ENCODE measurements at regions not wholly inside any gene's neighbourhood (a gene's known extent, or its start where the extent isn't known, plus 50 kb on each side); places are given as distances from the start of the nearest gene placed in this dataset.

GRCh38 chr1:29519108-29519787 is 282.9 kb downstream of the PTPRU start:
- no peaks in the 10 kb centered on the region for H3K4me1 ChIP-seq (ENCODE audit: control insufficient read depth in 1 of 2, insufficient read depth in 1 of 2, low read depth in 1 of 2, low read length in 1 of 2)
- peaks cover 8% of the 10 kb centered on the region for H3K27me3 ChIP-seq
- no peak overlapping the region for H3K27ac ChIP-seq

GRCh38 chr1:29518183-29518835 is 282.0 kb downstream of the PTPRU start:
- Histone ChIP-seq H3K27me3 (peaks cover 4% of the 10 kb centered on the region), H3K4me3 (ENCODE audit: low read depth in 1 of 2, low read length in 1 of 2) (no peak overlapping the region), H3K27ac (no peak overlapping the region), H3K36me3 (no peaks in the 10 kb centered on the region), H3K9me3 (no peaks in the 10 kb centered on the region), H3K4me1 (ENCODE audit: control insufficient read depth in 1 of 2, insufficient read depth in 1 of 2, low read depth in 1 of 2, low read length in 1 of 2) (no peaks in the 10 kb centered on the region)
- no peak for TF ChIP-seq CTCF (IDR thresholded peaks at IDR 0.05)

More at GRCh38 chr1:29519108-29519787, 282.9 kb downstream of the PTPRU start:
- H3K9me3 ChIP-seq: no peaks in the 10 kb centered on the region
- no peak overlapping the region for H3K4me3 ChIP-seq (ENCODE audit: low read depth in 1 of 2, low read length in 1 of 2)
- H3K36me3 ChIP-seq: no peaks in the 10 kb centered on the region
- no peak for TF ChIP-seq CTCF (IDR thresholded peaks at IDR 0.05)

- Histone ChIP-seq H3K27ac (no peak overlapping the region), H3K4me3 (ENCODE audit: low read depth in 1 of 2, low read length in 1 of 2) (no peak overlapping the region), H3K27me3 (no peaks in the 10 kb centered on the region), H3K36me3 (no peaks in the 10 kb centered on the region), H3K4me1 (ENCODE audit: control insufficient read depth in 1 of 2, insufficient read depth in 1 of 2, low read depth in 1 of 2, low read length in 1 of 2) (no peaks in the 10 kb centered on the region), H3K9me3 (no peaks in the 10 kb centered on the region)
- TF ChIP-seq CTCF (IDR thresholded peaks at IDR 0.05): no peak
Observed at GRCh38 chr1:29517251-29518086, 281.1 kb downstream of the PTPRU start.

GRCh38 chr1:29516063-29516820 is 279.9 kb downstream of the PTPRU start:
- TF ChIP-seq CTCF (IDR thresholded peaks at IDR 0.05): no peak
- no peak overlapping the region for H3K4me3 ChIP-seq (ENCODE audit: low read depth in 1 of 2, low read length in 1 of 2)
- peaks cover 4% of the 10 kb centered on the region for H3K27me3 ChIP-seq
- no peaks in the 10 kb centered on the region for H3K4me1 ChIP-seq (ENCODE audit: control insufficient read depth in 1 of 2, insufficient read depth in 1 of 2, low read depth in 1 of 2, low read length in 1 of 2)
- H3K27ac ChIP-seq: no peak overlapping the region
- H3K36me3 ChIP-seq: no peaks in the 10 kb centered on the region
- H3K9me3 ChIP-seq: no peaks in the 10 kb centered on the region
